GM19468 (cell line): ENCODE measurements at regions not wholly inside any gene's neighbourhood (a gene's known extent, or its start where the extent isn't known, plus 50 kb on each side); places are given as distances from the start of the nearest gene placed in this dataset.

Experiments
- ATAC-seq: cut with Tn5 transposase; IDR thresholded peaks from one replicate; pipeline ENCODE4 v1.9.1; 2021; ENCODE audit warnings: mild to moderate bottlenecking, moderate library complexity, moderate number of reproducible peaks; ENCODE audit not compliant: unreplicated experiment; ENCODE audit errors: extremely low read depth

GRCh38 chr2:150041722-150042425 is 445.6 kb downstream of the RND3 start:
- ATAC-seq, result no peak

- no peak for ATAC-seq
These were observed 449.0 kb upstream of the MMADHC start for GRCh38 chr2:150036622-150037021.

GRCh38 chr2:150034665-150035064 is 447.1 kb upstream of the MMADHC start:
- no peak for ATAC-seq

GRCh38 chr2:150030436-150031190 is 443.0 kb upstream of the MMADHC start:
- no peak for ATAC-seq

GRCh38 chr2:150028322-150028721 is 440.7 kb upstream of the MMADHC start:
- ATAC-seq, result no peak

- ATAC-seq, result no peak
These were observed 439.6 kb upstream of the MMADHC start for GRCh38 chr2:150027164-150027563.

GRCh38 chr2:150023663-150024062 is 436.1 kb upstream of the MMADHC start:
- no peak for ATAC-seq

GRCh38 chr2:150023044-150023443 is 435.5 kb upstream of the MMADHC start:
- ATAC-seq, result no peak

GRCh38 chr2:150020937-150021673 is 433.5 kb upstream of the MMADHC start:
- ATAC-seq, result no peak

GRCh38 chr2:150020221-150020620 is 432.6 kb upstream of the MMADHC start:
- ATAC-seq, result no peak

- ATAC-seq, result no peak
These were observed 431.5 kb upstream of the MMADHC start for GRCh38 chr2:150019063-150019462.

GRCh38 chr2:150012986-150013385 is 425.4 kb upstream of the MMADHC start:
- ATAC-seq, result no peak

- ATAC-seq, result no peak
These were observed 423.7 kb upstream of the MMADHC start for GRCh38 chr2:150011161-150011730.

- no peak for ATAC-seq
These were observed 421.3 kb upstream of the MMADHC start for GRCh38 chr2:150008901-150009300.

- ATAC-seq, result no peak
These were observed 420.3 kb upstream of the MMADHC start for GRCh38 chr2:150007815-150008430.

GRCh38 chr2:150006591-150006990 is 419.0 kb upstream of the MMADHC start:
- ATAC-seq, result no peak

GRCh38 chr2:150003544-150003943 is 416.0 kb upstream of the MMADHC start:
- no peak for ATAC-seq

GRCh38 chr2:150001788-150002187 is 414.2 kb upstream of the MMADHC start:
- no peak for ATAC-seq

GRCh38 chr2:149996901-149997300 is 409.3 kb upstream of the MMADHC start:
- no peak for ATAC-seq

GRCh38 chr2:149994057-149994728 is 406.6 kb upstream of the MMADHC start:
- no peak for ATAC-seq
